HepG2 (cell line): ENCODE measurements at regions not wholly inside any gene's neighbourhood (a gene's known extent, or its start where the extent isn't known, plus 50 kb on each side); places are given as distances from the start of the nearest gene placed in this dataset.

Source experiments
- ATAC-seq: fragments of 200-7000 bp; cut with Tn5 transposase; 3 replicates; pipeline ENCODE4 v1.9.1; 2020; ENCODE audit warnings: mild to moderate bottlenecking, moderate library complexity
- BruUV-seq: library from RNA; stranded (reverse); fragments of 400-500 nt; replicated peaks from 2 replicates; lab custom pipeline; 2021; lab: Mats Ljungman, UMichigan
- CTCF ChIA-PET: fragments of 300-600 bp; formaldehyde crosslinking; extraction: SDS; loops from one replicate; lab custom pipeline; 2021; ENCODE audit warnings: low total read pairs, inconsistent platforms, low intra/inter-chr PET ratio; lab: Yijun Ruan, JAX
- POLR2A ChIA-PET: fragments of 350-600 bp; sonication (Branson Sonifier 250); formaldehyde crosslinking; loops from one replicate; lab custom pipeline; 2020; ENCODE audit warnings: antibody characterized with exemption, inconsistent platforms; lab: Yijun Ruan, JAX
- DNase-seq: peaks from one replicate; pipeline ENCODE4 v3.0.0-alpha.2; 2015; ENCODE audit warnings: low spot score
- FAIRE-seq: peaks from 3 replicates; lab custom pipeline; 2011; peaks lifted over from hg19 to GRCh38; lab: Jason Lieb, UNC
- H2AFZ ChIP-seq: one replicate; pipeline ENCODE4 v1.6.1; 2011; ENCODE audit warnings: low read length, inconsistent platforms
- H3K27ac ChIP-seq: fragments of 300-600 bp; 3 replicates; pipeline ENCODE4 v1.8.0; 2011; ENCODE audit warnings: mixed run types, mild to moderate bottlenecking, mixed read lengths, low read length, inconsistent platforms; ENCODE audit not compliant: insufficient read depth; ENCODE audit errors: extremely low read length
- H3K27me3 ChIP-seq, 2 experiments: fragments of 200-600 bp in 1 of 2; 2 replicates in 1 of 2; 3 replicates in 1 of 2; pipeline versions ENCODE4 v1.6.0 to v1.8.0; 2011; ENCODE audit warnings: low read length in 2 of 2, mild to moderate bottlenecking in 2 of 2, moderate library complexity in 2 of 2, inconsistent platforms in 1 of 2; ENCODE audit not compliant: insufficient read depth in 2 of 2, control insufficient read depth in 1 of 2
- H3K36me3 ChIP-seq, 2 experiments: fragments of 200-600 bp in 1 of 2; replicated peaks in 1 of 2; 2 replicates in 1 of 2; 3 replicates in 1 of 2; pipeline versions ENCODE4 v1.5.1 to v1.8.0; 2011; ENCODE audit warnings: low read length in 2 of 2, inconsistent platforms in 1 of 2; ENCODE audit not compliant: insufficient read depth in 2 of 2, control insufficient read depth in 1 of 2
- H3K4me1 ChIP-seq: 2 replicates; pipeline ENCODE4 v1.5.1; 2012; ENCODE audit warnings: low read length, inconsistent platforms; ENCODE audit not compliant: insufficient read depth
- H3K4me2 ChIP-seq: 2 replicates; pipeline ENCODE4 v1.6.0; 2011; ENCODE audit warnings: low read depth, low read length, inconsistent platforms
- H3K4me3 ChIP-seq, 3 experiments: fragments of 200-600 bp in 1 of 3; sonication (generic), shearing (Covaris generic) in 1 of 3; replicated peaks in 1 of 3; 2 replicates each; pipeline ENCODE4 v1.5.1; 2011 to 2016; ENCODE audit warnings: low read length in 3 of 3, inconsistent platforms in 2 of 3, low read depth in 2 of 3, mild to moderate bottlenecking in 2 of 3, control low read depth in 1 of 3, mixed read lengths in 1 of 3; ENCODE audit not compliant: insufficient read depth in 1 of 3
- H3K79me2 ChIP-seq: one replicate; pipeline ENCODE4 v1.6.1; 2011; ENCODE audit warnings: low read length, inconsistent platforms; ENCODE audit not compliant: insufficient read depth
- H3K9ac ChIP-seq: 2 replicates; pipeline ENCODE4 v1.6.0; 2011; ENCODE audit warnings: mild to moderate bottlenecking, low read depth, low read length, inconsistent platforms; ENCODE audit not compliant: insufficient read depth
- H3K9me3 ChIP-seq: 2 replicates; pipeline ENCODE4 v1.5.1; 2012; ENCODE audit warnings: mild to moderate bottlenecking, low read length
- H4K20me1 ChIP-seq: 2 replicates; pipeline ENCODE4 v1.6.0; 2011; ENCODE audit warnings: inconsistent platforms, mild to moderate bottlenecking, low read length, moderate library complexity; ENCODE audit not compliant: insufficient read depth
- HNRNPUL1 ChIP-seq: fragments of 200-400 bp; formaldehyde crosslinking; IDR thresholded peaks from 2 replicates; pipeline ENCODE4 v1.6.1; 2017; ENCODE audit warnings: low read depth, mild to moderate bottlenecking, low read length, moderate library complexity
- KDM2A ChIP-seq: sonication (generic); formaldehyde crosslinking; IDR thresholded peaks from 2 replicates; pipeline ENCODE4 v1.4.0; 2020; ENCODE audit warnings: low read depth, missing genetic modification reagents, borderline replicate concordance
- KDM5A ChIP-seq: fragments of 200-600 bp; sonication (generic); IDR thresholded peaks from 2 replicates; pipeline ENCODE4 v1.7.0; 2018; ENCODE audit warnings: antibody characterized with exemption, mild to moderate bottlenecking, low read length, borderline replicate concordance
- MEF2D ChIP-seq: sonication (generic); formaldehyde crosslinking; IDR thresholded peaks from 2 replicates; pipeline ENCODE4 v1.5.1; 2020; ENCODE audit warnings: mild to moderate bottlenecking, missing genetic modification reagents
- MEIS2 ChIP-seq: sonication (generic); formaldehyde crosslinking; IDR thresholded peaks from 2 replicates; pipeline ENCODE4 v1.9.0; 2021; ENCODE audit warnings: mild to moderate bottlenecking, missing genetic modification reagents
- MNT ChIP-seq: fragments of 450-650 bp; IDR thresholded peaks from 2 replicates; pipeline ENCODE4 v1.6.1; 2016
- NCOR1 ChIP-seq: fragments of 200-600 bp; sonication (generic); IDR thresholded peaks from 2 replicates; pipeline ENCODE4 v1.7.0; 2017; ENCODE audit warnings: antibody characterized with exemption, low read length, borderline replicate concordance
- NFRKB ChIP-seq: fragments of 450-650 bp; IDR thresholded peaks from 2 replicates; pipeline ENCODE4 v1.6.1; 2017
- SMC3 ChIP-seq: IDR thresholded peaks from 2 replicates; pipeline ENCODE4 v1.6.1; 2011; ENCODE audit warnings: low read length, improper control_type of control experiment
- ZNF234 ChIP-seq: sonication (generic); formaldehyde crosslinking; conservative IDR thresholded peaks from 2 replicates; pipeline ENCODE4 v1.5.1; 2020; ENCODE audit warnings: mild to moderate bottlenecking, missing genetic modification reagents
- ZNF367 ChIP-seq: sonication (generic); formaldehyde crosslinking; IDR thresholded peaks from 2 replicates; pipeline ENCODE4 v1.4.0; 2020; ENCODE audit warnings: missing genetic modification reagents, borderline replicate concordance
- WGBS: methylation state at CpG from one replicate; pipeline ENCODE4 v1.1.6; 2017; ENCODE audit warnings: low lambda C conversion rate; 5-methylcytosine and 5-hydroxymethylcytosine counted together
- in situ Hi-C: cut with HindIII; loops from 2 replicates; pipeline ENCODE4 v1.10.0; 2017; ENCODE audit warnings: low pct_unique_long_range_greater_than_20kb; ENCODE audit not compliant: extremely low pct_ligation_motif_present
- intact Hi-C: fragments of 100-400 bp; cut with micrococcal nuclease; formaldehyde crosslinking; loops from one replicate; pipeline ENCODE4 v1.10.0; 2022; ENCODE audit not compliant: unreplicated experiment

- TF ChIP-seq SMC3 (no peak), NFRKB (no peak), ZNF234 (CRISPR knock-in tag) (no peak)
These were observed 310.1 kb downstream of the C16orf95 start (continued) for GRCh38 chr16:87006789-87007745.

GRCh38 chr16:87007907-87008306 is 309.3 kb downstream of the C16orf95 start:
- no peak for DNase-seq
- no peaks in the 10 kb centered on the region for H3K36me3 ChIP-seq
- H3K4me3 ChIP-seq: no peak overlapping the region
- H3K79me2 ChIP-seq: no peaks in the 10 kb centered on the region
- H3K4me2 ChIP-seq: no peak overlapping the region
- 21% methylated on average over 6 of the region's 10 CpGs for WGBS
- H3K27me3 ChIP-seq: peaks cover 0 to 2% of the 10 kb centered on the region in 2 experiments; a peak in 2 of 5 replicates
- peaks cover 13% of the 10 kb centered on the region; the same call in 1 of the 2 replicates for H3K9me3 ChIP-seq
- ChIA-PET POLR2A (no interaction called here), CTCF (no interaction called here)
- TF ChIP-seq HNRNPUL1 (no peak), ZNF367 (CRISPR knock-in tag) (no peak), KDM2A (CRISPR knock-in tag) (no peak), KDM5A (no peak), MEF2D (CRISPR knock-in tag) (no peak), MEIS2 (CRISPR knock-in tag) (no peak), MNT (0 out of 2 replicates have a peak, but pooled peaks have one; percentile 46), NCOR1 (no peak)
- H3K9ac ChIP-seq: no peak overlapping the region
- H4K20me1 ChIP-seq: no peaks in the 10 kb centered on the region
- ATAC-seq: no peak
- H2AFZ ChIP-seq: no peak overlapping the region
- no peak overlapping the region for H3K27ac ChIP-seq
- H3K4me1 ChIP-seq: no peaks in the 10 kb centered on the region
- intact Hi-C loops: no loop called here
- BruUV-seq: no TSS peak
- in situ Hi-C loops: no loop called here
- no peak for FAIRE-seq
